OCI-LY1 (cell line): ENCODE measurements at regions not wholly inside any gene's neighbourhood (a gene's known extent, or its start where the extent isn't known, plus 50 kb on each side); places are given as distances from the start of the nearest gene placed in this dataset.

Source experiments
- EZH2 ChIP-seq: fragments of 200-600 bp; sonication (generic), shearing (Covaris generic); IDR thresholded peaks from 2 replicates; pipeline ENCODE4 v1.8.0; 2017; ENCODE audit warnings: borderline replicate concordance, mixed run types, mild to moderate bottlenecking, antibody characterized with exemption, low read length, moderate library complexity, mixed read lengths
- TF ChIP-seq, protein P1 (sequence below): fragments of 200-600 bp; sonication (generic), shearing (Covaris generic); IDR thresholded peaks from 2 replicates; pipeline ENCODE4 v1.5.1; 2017; ENCODE audit warnings: mild to moderate bottlenecking, antibody characterized with exemption, low read length, moderate library complexity, mixed read lengths

GRCh38 chr2:176677746-176678265 lies 408.6 kb downstream of the MTX2 start:
- TF ChIP-seq, protein P1, sequence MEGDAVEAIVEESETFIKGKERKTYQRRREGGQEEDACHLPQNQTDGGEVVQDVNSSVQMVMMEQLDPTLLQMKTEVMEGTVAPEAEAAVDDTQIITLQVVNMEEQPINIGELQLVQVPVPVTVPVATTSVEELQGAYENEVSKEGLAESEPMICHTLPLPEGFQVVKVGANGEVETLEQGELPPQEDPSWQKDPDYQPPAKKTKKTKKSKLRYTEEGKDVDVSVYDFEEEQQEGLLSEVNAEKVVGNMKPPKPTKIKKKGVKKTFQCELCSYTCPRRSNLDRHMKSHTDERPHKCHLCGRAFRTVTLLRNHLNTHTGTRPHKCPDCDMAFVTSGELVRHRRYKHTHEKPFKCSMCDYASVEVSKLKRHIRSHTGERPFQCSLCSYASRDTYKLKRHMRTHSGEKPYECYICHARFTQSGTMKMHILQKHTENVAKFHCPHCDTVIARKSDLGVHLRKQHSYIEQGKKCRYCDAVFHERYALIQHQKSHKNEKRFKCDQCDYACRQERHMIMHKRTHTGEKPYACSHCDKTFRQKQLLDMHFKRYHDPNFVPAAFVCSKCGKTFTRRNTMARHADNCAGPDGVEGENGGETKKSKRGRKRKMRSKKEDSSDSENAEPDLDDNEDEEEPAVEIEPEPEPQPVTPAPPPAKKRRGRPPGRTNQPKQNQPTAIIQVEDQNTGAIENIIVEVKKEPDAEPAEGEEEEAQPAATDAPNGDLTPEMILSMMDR = no peak
- TF ChIP-seq EZH2 = no peak
